ENCODE measurements at regions not wholly inside any gene's neighbourhood (a gene's known extent, or its start where the extent isn't known, plus 50 kb on each side); places are given as distances from the start of the nearest gene placed in this dataset.

GRCh38 chr13:73608157-73608516, 526.1 kb downstream of the KLF12 start:
- no peaks in the 10 kb centered on the region for H3K36me3 ChIP-seq (ENCODE audit: control insufficient read depth, insufficient read depth, low read length)
- DNase-seq (ENCODE audit: extremely low read depth, insufficient read length) = no peak
- H3K27me3 ChIP-seq (replicated peaks; ENCODE audit: control insufficient read depth, insufficient read depth, low read length) = no peaks in the 10 kb centered on the region
- H3K4me3 ChIP-seq (replicated peaks; ENCODE audit: low read depth, low read length) = no peak overlapping the region
- no peak for TF ChIP-seq CTCF (IDR thresholded peaks at IDR 0.05; ENCODE audit: insufficient read depth, low read length, poor library complexity, severe bottlenecking)

GRCh38 chr13:73607489-73608156, 526.6 kb downstream of the KLF12 start:
- no peak for TF ChIP-seq CTCF (IDR thresholded peaks at IDR 0.05; ENCODE audit: insufficient read depth, low read length, poor library complexity, severe bottlenecking)
- DNase-seq (ENCODE audit: extremely low read depth, insufficient read length) = no peak

GRCh38 chr13:73603646-73604045, 530.6 kb downstream of the KLF12 start:
- DNase-seq (ENCODE audit: extremely low read depth, insufficient read length) = no peak
- Histone ChIP-seq H3K27me3 (replicated peaks; ENCODE audit: control insufficient read depth, insufficient read depth, low read length) (no peaks in the 10 kb centered on the region), H3K4me3 (replicated peaks; ENCODE audit: low read depth, low read length) (no peak overlapping the region), H3K36me3 (ENCODE audit: control insufficient read depth, insufficient read depth, low read length) (no peaks in the 10 kb centered on the region)
- TF ChIP-seq CTCF (IDR thresholded peaks at IDR 0.05; ENCODE audit: insufficient read depth, low read length, poor library complexity, severe bottlenecking) = no peak

More at GRCh38 chr13:73607489-73608156, 526.6 kb downstream of the KLF12 start:
- Histone ChIP-seq H3K4me3 (replicated peaks; ENCODE audit: low read depth, low read length) (no peak overlapping the region), H3K36me3 (ENCODE audit: control insufficient read depth, insufficient read depth, low read length) (no peaks in the 10 kb centered on the region), H3K27me3 (replicated peaks; ENCODE audit: control insufficient read depth, insufficient read depth, low read length) (no peaks in the 10 kb centered on the region)

GRCh38 chr13:73602295-73602694, 531.9 kb downstream of the KLF12 start:
- H3K4me3 ChIP-seq (replicated peaks; ENCODE audit: low read depth, low read length) = no peak overlapping the region
- H3K36me3 ChIP-seq (ENCODE audit: control insufficient read depth, insufficient read depth, low read length) = no peaks in the 10 kb centered on the region
- no peak for DNase-seq (ENCODE audit: extremely low read depth, insufficient read length)
- no peak for TF ChIP-seq CTCF (IDR thresholded peaks at IDR 0.05; ENCODE audit: insufficient read depth, low read length, poor library complexity, severe bottlenecking)
- H3K27me3 ChIP-seq (replicated peaks; ENCODE audit: control insufficient read depth, insufficient read depth, low read length) = no peaks in the 10 kb centered on the region

GRCh38 chr13:73601708-73602107, 532.5 kb downstream of the KLF12 start:
- no peaks in the 10 kb centered on the region for H3K36me3 ChIP-seq (ENCODE audit: control insufficient read depth, insufficient read depth, low read length)
- no peak for DNase-seq (ENCODE audit: extremely low read depth, insufficient read length)
- no peaks in the 10 kb centered on the region for H3K27me3 ChIP-seq (replicated peaks; ENCODE audit: control insufficient read depth, insufficient read depth, low read length)

More at GRCh38 chr13:73601708-73602107, 532.5 kb downstream of the KLF12 start:
- TF ChIP-seq CTCF (IDR thresholded peaks at IDR 0.05; ENCODE audit: insufficient read depth, low read length, poor library complexity, severe bottlenecking) = no peak
- no peak overlapping the region for H3K4me3 ChIP-seq (replicated peaks; ENCODE audit: low read depth, low read length)
